Memory B cell (primary cell): ENCODE measurements at regions not wholly inside any gene's neighbourhood (a gene's known extent, or its start where the extent isn't known, plus 50 kb on each side); places are given as distances from the start of the nearest gene placed in this dataset.

Experiments used
- ATAC-seq: fragments of 150-1000 bp; cut with Tn5 transposase; 2 replicates; pipeline ENCODE4 v1.10.0; 2021; ENCODE audit warnings: low read depth, mild to moderate bottlenecking, moderate library complexity
- DNase-seq, 2 donors: peaks; one replicate each; pipeline ENCODE4 v3.0.0; 2022; ENCODE audit warnings: low spot score in 2 of 2
- H3K27ac Mint-ChIP-seq: one replicate; pipeline ENCODE4 v1.8.0; 2022; ENCODE audit warnings: mild to moderate bottlenecking, moderate library complexity, mixed read lengths
- H3K27me3 Mint-ChIP-seq: one replicate; pipeline ENCODE4 v1.8.0; 2022; ENCODE audit warnings: mixed read lengths
- H3K36me3 Mint-ChIP-seq: one replicate; pipeline ENCODE4 v1.8.0; 2022; ENCODE audit warnings: mild to moderate bottlenecking, mixed read lengths
- H3K4me1 Mint-ChIP-seq: one replicate; pipeline ENCODE4 v1.8.0; 2022; ENCODE audit warnings: mixed read lengths
- H3K4me3 Mint-ChIP-seq: one replicate; pipeline ENCODE4 v1.8.0; 2022; ENCODE audit warnings: mild to moderate bottlenecking, moderate library complexity, mixed read lengths
- H3K9me3 Mint-ChIP-seq: one replicate; pipeline ENCODE4 v1.8.0; 2022; ENCODE audit warnings: mixed read lengths

- Mint-ChIP-seq H3K27ac (peak overlapping the region; percentile 89), H3K4me1 (peaks cover 11% of the 10 kb centered on the region), H3K27me3 (no peaks in the 10 kb centered on the region), H3K4me3 (peak overlapping the region; percentile 97), H3K36me3 (no peaks in the 10 kb centered on the region), H3K9me3 (no peaks in the 10 kb centered on the region)
- ATAC-seq (no peak), DNase-seq (no peak)
These were observed 96.5 kb upstream of the SERTAD2 start for GRCh38 chr2:64750001-64750816.

- Mint-ChIP-seq H3K27ac (peak overlapping the region; percentile 89), H3K4me1 (peaks cover 11% of the 10 kb centered on the region), H3K9me3 (no peaks in the 10 kb centered on the region), H3K4me3 (peak overlapping the region; percentile 97), H3K36me3 (no peaks in the 10 kb centered on the region), H3K27me3 (no peaks in the 10 kb centered on the region)
- peak; percentile 77 for ATAC-seq
- DNase-seq, result peak in 1 of 2 donors; percentile 89
These were observed 97.1 kb upstream of the SERTAD2 start for GRCh38 chr2:64750817-64751285.

DNA sequence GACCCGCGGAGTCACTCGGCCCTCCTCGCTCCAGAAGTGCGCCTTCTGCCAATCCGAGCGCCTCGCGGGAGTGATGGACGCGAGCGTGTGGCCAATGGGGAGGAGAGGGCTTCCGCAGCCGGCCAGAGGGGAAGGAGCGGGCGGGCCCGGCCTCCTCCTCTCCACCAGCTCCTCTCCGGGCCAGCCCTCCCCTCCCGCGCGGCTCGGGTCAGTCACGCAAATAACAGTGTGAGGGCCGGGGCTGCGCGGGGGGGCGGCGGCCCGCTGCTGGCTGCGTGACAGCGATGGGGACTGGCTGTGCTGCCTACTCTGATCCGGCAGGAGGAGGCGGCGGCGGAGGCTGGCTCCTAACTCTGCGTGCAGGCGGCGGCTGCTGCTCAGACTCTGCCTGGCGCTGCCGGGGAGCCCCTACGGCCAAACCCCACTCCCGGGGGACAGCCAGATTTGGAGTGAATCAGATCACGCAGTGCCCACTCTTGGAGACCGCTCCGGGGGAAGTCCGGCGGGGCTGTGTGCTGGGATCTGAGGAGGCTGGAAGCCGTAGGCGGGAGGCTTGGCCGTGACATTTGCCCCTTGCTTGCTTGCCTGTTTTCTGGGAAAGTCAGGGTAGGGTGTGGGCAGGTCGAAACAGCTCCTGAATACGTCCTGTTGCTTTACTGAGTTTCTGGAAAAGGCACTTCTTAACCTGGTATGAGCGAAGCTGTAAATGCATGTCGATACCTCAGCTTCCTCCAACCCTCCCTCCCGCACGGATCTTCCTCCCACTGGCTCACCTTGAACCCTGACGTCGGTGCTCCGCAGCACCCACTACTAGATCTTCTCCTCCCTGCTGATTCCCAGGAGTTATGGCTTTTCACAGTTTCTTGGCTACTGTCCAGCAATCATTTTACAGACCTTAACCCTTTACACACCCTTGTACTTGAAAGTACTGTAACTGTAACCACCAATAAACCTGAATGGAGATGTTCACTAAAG lies 97.9 kb upstream of the SERTAD2 start:
- peak; percentile 87 to 94 for DNase-seq
- Mint-ChIP-seq H3K4me1 (peaks cover 11% of the 10 kb centered on the region), H3K4me3 (peak overlapping the region; percentile 97), H3K9me3 (no peaks in the 10 kb centered on the region), H3K27ac (peak overlapping the region; percentile 89), H3K27me3 (no peaks in the 10 kb centered on the region), H3K36me3 (no peaks in the 10 kb centered on the region)
- ATAC-seq, result peak; percentile 70

GRCh38 chr2:64753399-64753798 lies 99.7 kb upstream of the SERTAD2 start:
- Mint-ChIP-seq H3K9me3 (no peaks in the 10 kb centered on the region), H3K4me1 (peaks cover 11% of the 10 kb centered on the region), H3K36me3 (no peaks in the 10 kb centered on the region), H3K27ac (no peak overlapping the region), H3K27me3 (no peaks in the 10 kb centered on the region), H3K4me3 (no peak overlapping the region)
- no peak for ATAC-seq
- no peak for DNase-seq

GRCh38 chr2:64754570-64754969 lies 100.9 kb upstream of the SERTAD2 start:
- Mint-ChIP-seq H3K4me3 (no peak overlapping the region), H3K27me3 (no peaks in the 10 kb centered on the region), H3K36me3 (no peaks in the 10 kb centered on the region), H3K4me1 (peaks cover 6% of the 10 kb centered on the region), H3K9me3 (no peaks in the 10 kb centered on the region), H3K27ac (no peak overlapping the region)
- ATAC-seq, result no peak
- DNase-seq, result no peak

DNA sequence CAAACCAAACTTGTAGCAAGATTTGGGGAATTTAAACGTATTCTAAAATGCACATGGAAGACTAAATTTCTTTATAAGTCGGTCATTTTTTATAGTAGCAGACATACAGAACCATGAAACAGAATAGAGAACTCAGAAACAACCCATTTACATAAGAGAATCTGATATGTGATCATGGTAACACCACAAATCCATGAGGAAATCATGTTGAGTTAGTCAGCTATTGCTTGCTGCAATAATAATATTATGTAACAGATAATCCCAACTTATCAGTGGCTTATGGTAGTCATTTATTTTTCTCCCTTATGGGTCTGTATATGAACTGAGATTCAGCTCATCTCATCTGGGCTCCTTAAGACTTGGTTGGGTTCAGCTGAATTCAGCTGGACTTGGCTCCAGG lies 103.4 kb upstream of the SERTAD2 start:
- Mint-ChIP-seq H3K36me3 (no peaks in the 10 kb centered on the region), H3K9me3 (no peaks in the 10 kb centered on the region), H3K27ac (no peak overlapping the region), H3K4me3 (no peak overlapping the region), H3K27me3 (no peaks in the 10 kb centered on the region), H3K4me1 (peaks cover 1% of the 10 kb centered on the region)
- no peak for ATAC-seq
- DNase-seq, result no peak

GRCh38 chr2:64760128-64760527 lies 106.4 kb upstream of the SERTAD2 start:
- Mint-ChIP-seq H3K27ac (no peak overlapping the region), H3K36me3 (no peaks in the 10 kb centered on the region), H3K9me3 (no peaks in the 10 kb centered on the region), H3K4me1 (peaks cover 5% of the 10 kb centered on the region), H3K4me3 (no peak overlapping the region), H3K27me3 (no peaks in the 10 kb centered on the region)
- DNase-seq (no peak), ATAC-seq (no peak)

- ATAC-seq (no peak), DNase-seq (no peak)
- Mint-ChIP-seq H3K4me1 (peaks cover 8% of the 10 kb centered on the region), H3K27me3 (no peaks in the 10 kb centered on the region), H3K4me3 (no peak overlapping the region), H3K36me3 (no peaks in the 10 kb centered on the region), H3K9me3 (no peaks in the 10 kb centered on the region), H3K27ac (no peak overlapping the region)
These were observed 108.7 kb upstream of the SERTAD2 start for GRCh38 chr2:64762301-64762997.

GRCh38 chr2:64763126-64763525 lies 109.4 kb upstream of the SERTAD2 start:
- Mint-ChIP-seq H3K36me3 (no peaks in the 10 kb centered on the region), H3K9me3 (no peaks in the 10 kb centered on the region), H3K4me1 (peaks cover 10% of the 10 kb centered on the region), H3K27ac (no peak overlapping the region), H3K4me3 (no peak overlapping the region), H3K27me3 (no peaks in the 10 kb centered on the region)
- no peak for DNase-seq
- no peak for ATAC-seq

DNA sequence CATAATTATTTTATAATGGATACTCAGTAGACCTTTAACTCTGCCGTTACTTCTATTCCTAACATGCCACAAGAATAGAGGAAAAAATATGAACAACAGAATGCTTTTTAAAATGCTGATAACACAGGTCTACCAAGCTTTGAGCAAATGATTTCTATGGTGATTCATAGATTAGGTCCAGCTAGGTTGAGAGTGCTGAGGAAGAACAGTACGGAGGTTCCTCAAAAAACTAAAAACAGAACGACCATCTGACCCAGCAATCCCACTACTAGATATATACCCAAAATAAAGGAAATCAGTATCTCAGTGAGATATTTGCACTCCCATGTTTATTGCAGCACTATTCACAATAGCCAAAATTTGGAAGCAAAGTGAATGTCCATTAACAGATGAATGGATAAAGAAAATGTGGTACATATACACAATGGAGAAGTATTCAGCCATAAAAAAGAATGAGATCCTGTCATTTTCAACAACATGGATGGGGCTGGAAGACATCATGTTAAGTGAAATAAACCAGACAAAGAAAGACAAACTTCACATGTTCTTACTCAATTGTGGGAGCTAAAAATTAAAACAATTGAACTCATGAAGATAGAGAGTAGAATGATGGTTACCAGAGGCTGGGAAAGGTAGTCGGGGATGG lies 111.6 kb upstream of the SERTAD2 start:
- ATAC-seq (no peak), DNase-seq (no peak)
- no peaks in the 10 kb centered on the region for H3K36me3 Mint-ChIP-seq
- peak overlapping the region; percentile 84 for H3K27ac Mint-ChIP-seq
- H3K27me3 Mint-ChIP-seq, result no peaks in the 10 kb centered on the region
- no peak overlapping the region for H3K4me3 Mint-ChIP-seq
- no peaks in the 10 kb centered on the region for H3K9me3 Mint-ChIP-seq
- H3K4me1 Mint-ChIP-seq, result peaks cover 22% of the 10 kb centered on the region

DNA sequence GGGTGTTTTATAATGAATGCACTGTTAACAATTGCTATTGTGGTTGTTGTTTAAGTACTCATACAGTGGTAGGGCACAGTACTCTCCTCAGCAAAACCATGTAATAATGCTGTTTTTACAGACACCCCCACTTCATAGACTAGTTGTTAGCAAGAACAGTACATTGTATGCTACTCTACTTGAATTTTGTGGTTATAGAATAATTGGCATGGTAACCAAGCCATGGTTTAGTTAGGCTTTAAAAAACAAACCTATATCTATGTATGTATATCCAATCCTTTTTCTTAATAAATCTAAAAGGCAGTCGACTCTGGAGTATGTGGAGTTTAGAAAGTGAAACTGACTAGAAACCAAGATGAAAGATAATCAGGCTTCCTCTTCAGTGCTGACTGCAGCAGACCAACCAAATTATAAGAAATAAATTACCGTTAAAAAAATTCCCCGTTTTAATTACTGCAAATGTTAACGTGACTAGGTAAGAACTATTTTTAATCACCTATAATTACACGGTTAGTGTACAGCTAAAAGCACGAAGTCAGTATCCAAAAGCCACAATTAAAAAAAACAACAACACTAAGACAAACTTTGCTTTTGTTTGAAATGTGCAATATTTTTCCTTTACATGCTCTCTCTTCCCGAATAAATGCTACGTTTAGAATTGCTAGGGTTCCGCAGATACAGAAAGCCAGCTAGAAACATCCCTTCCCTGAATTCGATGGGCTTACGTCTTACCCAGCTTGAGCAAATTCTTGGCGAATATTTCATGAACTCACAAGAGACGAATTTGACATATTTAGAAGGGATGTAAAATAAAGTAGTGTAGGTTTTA lies 113.3 kb upstream of the SERTAD2 start:
- Mint-ChIP-seq H3K9me3 (no peaks in the 10 kb centered on the region), H3K4me3 (peak overlapping the region; percentile 93), H3K27me3 (no peaks in the 10 kb centered on the region), H3K36me3 (no peaks in the 10 kb centered on the region), H3K4me1 (peaks cover 22% of the 10 kb centered on the region), H3K27ac (peak overlapping the region; percentile 96)
- peak; percentile 60 for ATAC-seq
- DNase-seq, result peak in 1 of 2 donors; percentile 17

GRCh38 chr2:64767670-64768468 lies 114.2 kb upstream of the SERTAD2 start:
- no peaks in the 10 kb centered on the region for H3K9me3 Mint-ChIP-seq
- H3K4me1 Mint-ChIP-seq, result peaks cover 22% of the 10 kb centered on the region
- peak; percentile 69 to 70 for DNase-seq
- ATAC-seq, result peak; percentile 88
- peak overlapping the region; percentile 93 for H3K4me3 Mint-ChIP-seq
- no peaks in the 10 kb centered on the region for H3K27me3 Mint-ChIP-seq
- no peaks in the 10 kb centered on the region for H3K36me3 Mint-ChIP-seq
- H3K27ac Mint-ChIP-seq, result peak overlapping the region; percentile 96
